Liver (tissue), 8 donors: ENCODE measurements at regions not wholly inside any gene's neighbourhood (a gene's known extent, or its start where the extent isn't known, plus 50 kb on each side); places are given as distances from the start of the nearest gene placed in this dataset.

Experiments
- DNase-seq: peaks from one replicate; pipeline ENCODE4 v3.0.0-alpha.2; 2017; ENCODE audit warnings: low spot score
- H3K27ac ChIP-seq, 2 donors: one replicate each; pipeline ENCODE4 v1.7.0; 2013; ENCODE audit warnings: inconsistent platforms in 2 of 2, low read length in 2 of 2, control low read depth in 1 of 2, low read depth in 1 of 2, mild to moderate bottlenecking in 1 of 2
- H3K27me3 ChIP-seq, 4 donors: one replicate each; pipeline versions ENCODE4 v1.6.1 to v1.7.0; 2013; ENCODE audit warnings: low read length in 3 of 4, inconsistent platforms in 1 of 4, mild to moderate bottlenecking in 1 of 4, moderate library complexity in 1 of 4; ENCODE audit not compliant: control insufficient read depth in 4 of 4, insufficient read depth in 4 of 4
- H3K36me3 ChIP-seq, 4 donors: one replicate each; pipeline versions ENCODE4 v1.6.1 to v1.7.0; 2013; ENCODE audit warnings: low read length in 3 of 4, mild to moderate bottlenecking in 3 of 4, low read depth in 1 of 4, moderate library complexity in 1 of 4; ENCODE audit not compliant: control insufficient read depth in 4 of 4, insufficient read depth in 3 of 4
- H3K4me1 ChIP-seq, 4 donors: one replicate each; pipeline versions ENCODE4 v1.6.1 to v1.7.0; 2013; ENCODE audit warnings: low read length in 3 of 4, mild to moderate bottlenecking in 3 of 4, moderate library complexity in 1 of 4; ENCODE audit not compliant: control insufficient read depth in 4 of 4, insufficient read depth in 4 of 4
- H3K4me3 ChIP-seq, 3 donors: one replicate each; pipeline versions ENCODE4 v1.6.1 to v1.7.0; 2013; ENCODE audit warnings: low read length in 3 of 3, control low read depth in 1 of 3, low read depth in 1 of 3, mild to moderate bottlenecking in 1 of 3
- H3K9ac ChIP-seq, 2 donors: one replicate each; pipeline ENCODE4 v1.7.0; 2013; ENCODE audit warnings: low read length in 2 of 2, mild to moderate bottlenecking in 2 of 2, moderate library complexity in 2 of 2, control low read depth in 1 of 2, low read depth in 1 of 2
- H3K9me3 ChIP-seq, 4 donors: one replicate each; pipeline versions ENCODE4 v1.6.1 to v1.7.0; 2013; ENCODE audit warnings: low read length in 3 of 4; ENCODE audit not compliant: control insufficient read depth in 4 of 4
- EGR1 ChIP-seq, 2 donors: IDR thresholded peaks; 2 replicates each; pipeline ENCODE4 v1.6.1; 2016 to 2018; ENCODE audit warnings: antibody characterized with exemption in 2 of 2, low read depth in 2 of 2
- FOXA1 ChIP-seq: IDR thresholded peaks from 2 replicates; pipeline ENCODE4 v1.6.1; 2016; ENCODE audit warnings: antibody characterized with exemption
- FOXA2 ChIP-seq: IDR thresholded peaks from 2 replicates; pipeline ENCODE4 v1.6.1; 2016; ENCODE audit warnings: antibody characterized with exemption
- GABPA ChIP-seq, 2 donors: IDR thresholded peaks in 1 of 2; conservative IDR thresholded peaks in 1 of 2; 2 replicates each; pipeline ENCODE4 v1.6.1; 2016; ENCODE audit warnings: antibody characterized with exemption in 2 of 2, mild to moderate bottlenecking in 1 of 2, moderate library complexity in 1 of 2
- HNF4A ChIP-seq, 2 donors: conservative IDR thresholded peaks; 2 replicates each; pipeline ENCODE4 v1.6.1; 2016; ENCODE audit warnings: antibody characterized with exemption in 2 of 2, mild to moderate bottlenecking in 2 of 2
- HNF4G ChIP-seq: IDR thresholded peaks from 2 replicates; pipeline ENCODE4 v1.6.1; 2016; ENCODE audit warnings: antibody characterized with exemption
- JUND ChIP-seq, 2 donors: IDR thresholded peaks; 2 replicates each; pipeline ENCODE4 v1.6.1; 2016; ENCODE audit warnings: antibody characterized with exemption in 2 of 2
- NR2F2 ChIP-seq: IDR thresholded peaks from 2 replicates; pipeline ENCODE4 v1.6.1; 2016; ENCODE audit warnings: antibody characterized with exemption
- RAD21 ChIP-seq, 2 donors: IDR thresholded peaks; 2 replicates each; pipeline ENCODE4 v1.6.1; 2016; ENCODE audit warnings: antibody characterized with exemption in 2 of 2, mild to moderate bottlenecking in 2 of 2
- REST ChIP-seq: IDR thresholded peaks from 2 replicates; pipeline ENCODE4 v1.6.1; 2016; ENCODE audit warnings: antibody characterized with exemption, mild to moderate bottlenecking
- RXRA ChIP-seq, 2 donors: IDR thresholded peaks; 2 replicates each; pipeline ENCODE4 v1.6.1; 2017 to 2018; ENCODE audit warnings: antibody characterized with exemption in 2 of 2, mild to moderate bottlenecking in 1 of 2
- SP1 ChIP-seq: IDR thresholded peaks from 2 replicates; pipeline ENCODE4 v1.6.1; 2018; ENCODE audit warnings: antibody characterized with exemption, mild to moderate bottlenecking
- TAF1 ChIP-seq: conservative IDR thresholded peaks from 2 replicates; pipeline ENCODE4 v1.6.1; 2016; ENCODE audit warnings: antibody characterized with exemption, mild to moderate bottlenecking
- YY1 ChIP-seq: IDR thresholded peaks from 2 replicates; pipeline ENCODE4 v1.6.1; 2016; ENCODE audit warnings: antibody characterized with exemption, mild to moderate bottlenecking
- WGBS: extraction: QIAGEN DNeasy Blood & Tissue Kit; methylation state at CpG from one replicate; pipeline ENCODE4 v1.1.7; 2013; 5-methylcytosine and 5-hydroxymethylcytosine counted together
- TF ChIP-seq, protein P1 (sequence below): IDR thresholded peaks from 2 replicates; pipeline ENCODE4 v1.6.1; 2016; ENCODE audit warnings: antibody characterized with exemption
- TF ChIP-seq, protein P2 (sequence below): fragments of 150-350 bp; IDR thresholded peaks from 2 replicates; pipeline ENCODE4 v1.5.1; 2017; ENCODE audit warnings: improper control_type of control experiment, low read depth, low read length; ENCODE audit not compliant: missing input control
- TF ChIP-seq, protein P3 (sequence below): IDR thresholded peaks from 2 replicates; pipeline ENCODE4 v1.6.1; 2016; ENCODE audit warnings: antibody characterized with exemption
- donor health status: healthy.
- donor health status: healthy.
- donor health status: healthy.
- donor health status: healthy.
- donor health status: healthy.

DNA sequence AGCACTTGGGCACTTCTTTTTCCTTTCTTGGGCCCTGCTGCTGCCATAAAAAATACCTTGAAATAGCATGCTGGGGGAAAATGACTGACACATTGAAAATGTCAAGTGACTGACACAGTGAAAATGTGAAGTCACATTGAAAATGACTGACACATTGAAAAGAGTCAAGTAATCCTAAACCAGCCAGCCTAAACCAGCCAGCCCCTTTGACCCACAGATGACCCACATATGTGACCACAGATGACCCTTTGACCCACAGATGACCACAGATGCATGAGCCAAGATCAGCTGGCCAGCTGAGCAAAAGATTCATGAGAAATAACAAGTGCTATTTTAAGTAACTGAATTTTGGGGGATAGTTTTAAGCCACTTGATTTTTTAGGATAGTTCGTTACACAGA, 97.8 kb upstream of the SLC28A3 start (continued):
- no peak for TF ChIP-seq FOXA2
- TF ChIP-seq JUND (IDR thresholded peaks at IDR 0.05), result no peak

DNA sequence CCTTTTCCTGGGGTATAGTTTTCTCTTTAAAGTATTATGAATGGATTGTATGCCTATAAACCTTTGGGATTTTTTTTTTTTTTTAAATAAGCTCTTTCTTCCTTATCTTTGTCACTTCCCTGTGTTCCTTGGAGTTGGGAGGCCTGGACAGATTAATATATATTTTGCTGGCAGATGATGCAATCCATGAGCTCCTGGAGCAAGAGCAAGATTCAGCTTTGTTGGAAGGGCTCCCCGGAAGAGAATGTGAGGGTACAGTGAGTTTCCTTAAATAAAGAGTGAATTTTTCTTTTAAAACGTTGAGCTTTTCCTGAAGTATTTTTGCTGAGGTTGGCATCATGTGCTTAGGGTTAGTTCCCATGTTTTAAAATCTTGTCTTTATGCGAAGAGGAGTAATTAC, 98.7 kb upstream of the SLC28A3 start:
- Histone ChIP-seq H3K36me3 (no peaks in the 10 kb centered on the region), H3K4me1 (no peaks in the 10 kb centered on the region), H3K27me3 (peaks cover 0 to 3% (median 0%) of the 10 kb centered on the region in 4 donors), H3K4me3 (no peak overlapping the region), H3K9ac (no peak overlapping the region), H3K27ac (no peak overlapping the region), H3K9me3 (peaks cover 0 to 8% (median 3%) of the 10 kb centered on the region in 4 donors)
- TF ChIP-seq, protein P1, sequence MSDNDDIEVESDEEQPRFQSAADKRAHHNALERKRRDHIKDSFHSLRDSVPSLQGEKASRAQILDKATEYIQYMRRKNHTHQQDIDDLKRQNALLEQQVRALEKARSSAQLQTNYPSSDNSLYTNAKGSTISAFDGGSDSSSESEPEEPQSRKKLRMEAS, result no peak
- TF ChIP-seq, protein P2, sequence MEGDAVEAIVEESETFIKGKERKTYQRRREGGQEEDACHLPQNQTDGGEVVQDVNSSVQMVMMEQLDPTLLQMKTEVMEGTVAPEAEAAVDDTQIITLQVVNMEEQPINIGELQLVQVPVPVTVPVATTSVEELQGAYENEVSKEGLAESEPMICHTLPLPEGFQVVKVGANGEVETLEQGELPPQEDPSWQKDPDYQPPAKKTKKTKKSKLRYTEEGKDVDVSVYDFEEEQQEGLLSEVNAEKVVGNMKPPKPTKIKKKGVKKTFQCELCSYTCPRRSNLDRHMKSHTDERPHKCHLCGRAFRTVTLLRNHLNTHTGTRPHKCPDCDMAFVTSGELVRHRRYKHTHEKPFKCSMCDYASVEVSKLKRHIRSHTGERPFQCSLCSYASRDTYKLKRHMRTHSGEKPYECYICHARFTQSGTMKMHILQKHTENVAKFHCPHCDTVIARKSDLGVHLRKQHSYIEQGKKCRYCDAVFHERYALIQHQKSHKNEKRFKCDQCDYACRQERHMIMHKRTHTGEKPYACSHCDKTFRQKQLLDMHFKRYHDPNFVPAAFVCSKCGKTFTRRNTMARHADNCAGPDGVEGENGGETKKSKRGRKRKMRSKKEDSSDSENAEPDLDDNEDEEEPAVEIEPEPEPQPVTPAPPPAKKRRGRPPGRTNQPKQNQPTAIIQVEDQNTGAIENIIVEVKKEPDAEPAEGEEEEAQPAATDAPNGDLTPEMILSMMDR, result no peak
- TF ChIP-seq SP1 (no peak), TAF1 (no peak), REST (no peak), YY1 (no peak), JUND (IDR thresholded peaks at IDR 0.05) (no peak), GABPA (IDR thresholded peaks at IDR 0.05 in 1 of 2, conservative IDR thresholded peaks at IDR 0.05 in 1 of 2) (no peak), FOXA1 (no peak), FOXA2 (no peak), NR2F2 (no peak), HNF4A (conservative IDR thresholded peaks at IDR 0.05) (no peak), RAD21 (IDR thresholded peaks at IDR 0.05) (no peak)
- 69% methylated on average over 3 of the region's 3 CpGs for WGBS
- no peak for DNase-seq

GRCh38 chr9:84442712-84443111, 102.2 kb upstream of the SLC28A3 start:
- 79% methylated on average over 6 of the region's 6 CpGs for WGBS
- no peak overlapping the region for H3K27ac ChIP-seq
- no peak overlapping the region for H3K9ac ChIP-seq
- peaks cover 0 to 4% (median 1%) of the 10 kb centered on the region in 4 donors for H3K27me3 ChIP-seq
- no peaks in the 10 kb centered on the region for H3K4me1 ChIP-seq
- no peaks in the 10 kb centered on the region for H3K36me3 ChIP-seq
- H3K4me3 ChIP-seq, result no peak overlapping the region
- no peak for DNase-seq
- peaks cover 0 to under 1% (median 0%) of the 10 kb centered on the region in 4 donors for H3K9me3 ChIP-seq
- TF ChIP-seq REST, result no peak
- TF ChIP-seq FOXA2, result no peak
- TF ChIP-seq RXRA (IDR thresholded peaks at IDR 0.05), result no peak
- no peak for TF ChIP-seq JUND (IDR thresholded peaks at IDR 0.05)
- TF ChIP-seq, protein P3, sequence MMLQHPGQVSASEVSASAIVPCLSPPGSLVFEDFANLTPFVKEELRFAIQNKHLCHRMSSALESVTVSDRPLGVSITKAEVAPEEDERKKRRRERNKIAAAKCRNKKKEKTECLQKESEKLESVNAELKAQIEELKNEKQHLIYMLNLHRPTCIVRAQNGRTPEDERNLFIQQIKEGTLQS, result no peak
- TF ChIP-seq TAF1, result no peak
- no peak for TF ChIP-seq EGR1 (IDR thresholded peaks at IDR 0.05; ENCODE audit: low read depth in 2 of 2)
- TF ChIP-seq SP1, result no peak
- TF ChIP-seq, protein P1, result no peak
- TF ChIP-seq NR2F2, result no peak
- TF ChIP-seq HNF4A (conservative IDR thresholded peaks at IDR 0.05), result no peak
- no peak for TF ChIP-seq YY1
- TF ChIP-seq RAD21 (IDR thresholded peaks at IDR 0.05), result no peak
- TF ChIP-seq GABPA (IDR thresholded peaks at IDR 0.05 in 1 of 2, conservative IDR thresholded peaks at IDR 0.05 in 1 of 2), result no peak
- TF ChIP-seq HNF4G, result no peak
- no peak for TF ChIP-seq FOXA1
- TF ChIP-seq, protein P2, result no peak
